ENCODE measurements at regions not wholly inside any gene's neighbourhood (a gene's known extent, or its start where the extent isn't known, plus 50 kb on each side); places are given as distances from the start of the nearest gene placed in this dataset.

GRCh38 chr5:162929104-162929503, 508.3 kb upstream of the CCNG1 start:
- TF ChIP-seq CTCF (IDR thresholded peaks at IDR 0.05; ENCODE audit: low read depth, low read length), result no peak
- TF ChIP-seq POLR2A (IDR thresholded peaks at IDR 0.05; ENCODE audit: extremely low read depth, insufficient read length), result no peak

All from NB4 (cell line).